Neuron (in vitro differentiated cells): ENCODE measurements at regions not wholly inside any gene's neighbourhood (a gene's known extent, or its start where the extent isn't known, plus 50 kb on each side); places are given as distances from the start of the nearest gene placed in this dataset.
"Not testable (repeated sequence)": the region's sequence is repeated elsewhere in the genome, so short reads cannot be mapped to it uniquely, and the experiment has no call there.

ENCODE experiments used
- H2AFZ ChIP-seq: one replicate; pipeline ENCODE4 v1.6.1; 2013; ENCODE audit warnings: low read depth, mild to moderate bottlenecking, inconsistent platforms, low read length, moderate library complexity
- H3K27me3 ChIP-seq: one replicate; pipeline ENCODE4 v1.6.1; 2013; ENCODE audit warnings: low read length; ENCODE audit not compliant: insufficient read depth
- H3K36me3 ChIP-seq: one replicate; pipeline ENCODE4 v1.6.1; 2013; ENCODE audit warnings: low read length; ENCODE audit not compliant: insufficient read depth
- H3K4me1 ChIP-seq: one replicate; pipeline ENCODE4 v1.6.1; 2013; ENCODE audit warnings: low read length; ENCODE audit not compliant: insufficient read depth
- H3K4me3 ChIP-seq: 2 replicates; pipeline ENCODE4 v1.5.1; 2013; ENCODE audit warnings: mild to moderate bottlenecking, low read length, moderate library complexity
- H3K9me3 ChIP-seq: one replicate; pipeline ENCODE4 v1.6.1; 2013; ENCODE audit warnings: low read length

DNA sequence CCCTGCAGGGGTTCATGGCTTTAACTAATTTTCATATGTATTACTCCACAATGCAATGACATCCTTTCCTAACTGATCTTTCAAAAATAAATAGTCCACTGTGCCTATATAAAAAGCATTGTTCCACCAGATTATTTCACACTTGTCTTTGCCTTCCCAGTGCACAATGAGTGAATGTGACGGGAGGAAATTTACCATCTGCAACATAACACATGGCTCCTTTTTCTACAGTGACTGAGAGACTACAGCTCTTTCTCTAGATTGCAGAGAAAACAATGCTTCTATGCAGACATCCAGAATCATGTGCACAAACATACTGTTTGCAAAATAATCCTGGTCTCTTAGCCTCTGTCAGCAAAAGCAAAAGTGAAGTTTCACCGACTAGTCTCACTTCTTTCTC is 483.7 kb upstream of the PIK3R1 start:
- Histone ChIP-seq H3K4me3 (no peak overlapping the region), H3K4me1 (peaks cover 16% of the 10 kb centered on the region), H3K27me3 (no peaks in the 10 kb centered on the region), H3K36me3 (no peaks in the 10 kb centered on the region), H2AFZ (no peak overlapping the region), H3K9me3 (no peaks in the 10 kb centered on the region)

DNA sequence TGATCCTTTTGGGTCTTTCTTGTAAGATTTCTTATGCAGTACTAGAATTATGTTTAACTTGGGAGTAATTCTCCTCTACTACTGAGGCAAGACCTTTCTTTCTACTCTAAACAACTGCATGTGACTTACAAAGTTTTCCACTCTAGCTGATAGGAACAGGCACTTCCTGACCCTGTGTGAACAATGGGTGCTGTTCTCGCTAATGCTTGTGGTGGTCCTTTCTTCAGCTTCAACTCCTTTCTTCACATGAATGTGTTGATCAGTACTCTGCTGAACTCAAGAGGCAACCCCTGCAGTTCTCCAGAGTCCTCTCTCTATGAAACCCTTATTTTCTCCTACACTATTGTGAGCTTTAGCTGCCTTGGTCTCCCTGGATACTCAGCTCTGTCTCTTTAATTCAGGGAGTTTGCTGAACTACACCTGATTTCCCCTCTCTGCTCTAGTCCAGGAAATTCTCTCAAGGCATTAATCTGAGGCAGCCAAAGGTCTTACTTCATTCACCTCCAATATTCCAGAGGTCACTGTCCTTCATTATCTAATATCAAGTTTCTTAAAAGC is 484.6 kb upstream of the PIK3R1 start:
- Histone ChIP-seq H3K36me3 (no peaks in the 10 kb centered on the region), H3K9me3 (no peaks in the 10 kb centered on the region), H3K4me3 (no peak overlapping the region), H3K4me1 (peaks cover 16% of the 10 kb centered on the region), H3K27me3 (no peaks in the 10 kb centered on the region), H2AFZ (no peak overlapping the region)

DNA sequence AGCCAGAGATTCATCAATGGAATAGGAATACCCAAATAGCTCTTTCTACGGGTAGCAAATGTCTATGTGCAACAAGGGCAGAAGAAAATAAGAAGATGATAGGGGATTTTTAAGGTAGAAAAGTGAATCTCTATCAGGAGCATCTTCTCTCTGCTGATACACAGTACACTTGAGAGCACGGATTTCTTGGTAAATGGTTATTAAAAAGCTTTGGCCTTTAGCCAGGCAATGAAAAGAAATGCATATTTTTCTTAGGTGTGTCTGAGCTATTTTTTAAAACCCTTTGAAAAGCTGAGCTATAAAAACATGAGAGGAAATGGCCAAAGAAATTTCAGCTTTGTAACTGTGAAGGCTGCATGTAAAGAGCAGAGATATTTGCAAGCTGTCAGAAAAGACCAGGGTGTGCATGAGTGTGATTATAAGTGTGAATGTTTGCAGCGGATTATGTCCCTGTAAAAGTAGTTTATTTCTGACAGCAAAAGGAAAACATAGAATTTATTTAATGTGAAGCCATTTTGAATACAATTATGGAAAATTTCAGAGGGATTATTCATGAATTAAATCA is 487.1 kb upstream of the PIK3R1 start:
- no peak overlapping the region for H2AFZ ChIP-seq
- H3K9me3 ChIP-seq: no peaks in the 10 kb centered on the region
- no peak overlapping the region for H3K4me3 ChIP-seq
- peaks cover 16% of the 10 kb centered on the region for H3K4me1 ChIP-seq
- H3K27me3 ChIP-seq: no peaks in the 10 kb centered on the region
- H3K36me3 ChIP-seq: no peaks in the 10 kb centered on the region

DNA sequence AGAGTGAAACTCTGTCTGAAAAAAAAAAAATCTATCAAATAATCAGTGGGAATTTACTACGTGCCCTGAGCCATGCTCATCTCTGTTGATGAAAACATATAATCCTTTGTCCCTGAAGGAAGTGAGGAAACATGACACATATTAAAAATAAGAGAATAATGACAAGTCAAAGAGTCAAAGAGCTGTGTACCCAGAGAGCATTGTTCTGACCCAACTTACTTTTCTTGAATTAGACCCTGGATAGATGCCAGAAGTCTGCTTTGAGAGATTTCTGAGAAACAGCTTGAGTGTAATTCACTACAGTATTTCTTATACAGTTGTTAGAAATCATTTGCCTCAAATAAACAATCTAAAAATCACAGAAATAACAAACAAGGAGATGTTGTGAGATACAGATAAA is 490.0 kb upstream of the PIK3R1 start:
- no peak overlapping the region for H3K4me3 ChIP-seq
- no peaks in the 10 kb centered on the region for H3K9me3 ChIP-seq
- H3K36me3 ChIP-seq: no peaks in the 10 kb centered on the region
- no peaks in the 10 kb centered on the region for H3K27me3 ChIP-seq
- no peak overlapping the region for H2AFZ ChIP-seq
- H3K4me1 ChIP-seq: no peaks in the 10 kb centered on the region

DNA sequence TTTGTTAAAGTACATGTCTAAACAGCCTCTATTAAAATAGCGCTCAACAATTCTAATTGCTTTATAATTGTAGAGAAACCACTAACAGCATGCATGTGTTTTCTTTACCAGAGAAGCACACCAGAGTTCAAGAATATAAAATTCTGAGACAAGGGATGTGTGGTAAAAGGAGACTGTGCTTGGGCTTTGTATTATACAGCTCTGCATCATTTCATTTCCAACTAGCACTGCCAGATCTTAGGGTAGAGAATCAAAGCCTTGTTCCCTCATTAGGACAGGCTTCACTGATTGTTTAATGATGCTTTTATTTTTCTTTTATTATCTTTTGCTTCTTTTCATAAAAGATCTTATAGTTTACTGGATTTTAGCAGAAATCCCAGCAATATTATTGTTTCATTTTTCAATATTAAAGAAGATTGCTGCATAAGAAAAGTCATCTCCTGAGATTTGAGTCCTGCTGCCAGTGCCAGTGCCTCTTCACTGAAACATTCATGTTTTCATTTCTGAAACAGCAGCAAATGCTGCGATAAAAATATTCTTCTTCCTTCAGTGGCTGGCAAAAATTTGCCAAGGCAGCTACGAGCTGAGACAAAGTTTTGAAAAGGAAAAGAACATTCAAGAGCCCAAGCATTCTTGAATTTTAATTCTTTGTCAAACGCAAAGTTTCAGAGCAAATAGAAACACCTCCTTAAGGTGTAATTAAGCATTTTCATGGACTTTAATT is 491.0 kb upstream of the PIK3R1 start:
- Histone ChIP-seq H3K27me3 (no peaks in the 10 kb centered on the region), H3K4me1 (no peaks in the 10 kb centered on the region), H2AFZ (no peak overlapping the region), H3K36me3 (no peaks in the 10 kb centered on the region), H3K9me3 (no peaks in the 10 kb centered on the region), H3K4me3 (no peak overlapping the region)

DNA sequence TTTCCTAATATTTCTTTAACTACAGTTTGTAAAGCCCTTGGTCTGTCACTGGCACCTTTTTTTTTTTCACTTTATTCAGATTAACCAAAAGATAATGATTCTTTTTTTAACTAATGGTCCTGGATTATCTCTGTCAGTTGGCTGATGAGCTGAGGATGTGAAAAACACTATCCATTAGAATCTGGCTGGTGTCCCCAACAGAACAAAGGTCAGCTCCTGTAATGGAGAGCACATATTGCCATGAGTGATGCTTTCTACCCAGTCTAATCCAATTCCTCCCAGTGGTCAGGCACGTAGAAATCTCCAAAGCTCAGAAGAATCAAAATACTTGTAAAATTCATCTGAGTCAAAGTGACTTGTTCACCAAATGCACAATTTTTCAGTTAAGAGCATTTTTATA is 491.7 kb upstream of the PIK3R1 start:
- Histone ChIP-seq H3K27me3 (no peaks in the 10 kb centered on the region), H3K4me3 (no peak overlapping the region), H3K4me1 (no peaks in the 10 kb centered on the region), H3K9me3 (no peaks in the 10 kb centered on the region), H2AFZ (no peak overlapping the region), H3K36me3 (no peaks in the 10 kb centered on the region)

DNA sequence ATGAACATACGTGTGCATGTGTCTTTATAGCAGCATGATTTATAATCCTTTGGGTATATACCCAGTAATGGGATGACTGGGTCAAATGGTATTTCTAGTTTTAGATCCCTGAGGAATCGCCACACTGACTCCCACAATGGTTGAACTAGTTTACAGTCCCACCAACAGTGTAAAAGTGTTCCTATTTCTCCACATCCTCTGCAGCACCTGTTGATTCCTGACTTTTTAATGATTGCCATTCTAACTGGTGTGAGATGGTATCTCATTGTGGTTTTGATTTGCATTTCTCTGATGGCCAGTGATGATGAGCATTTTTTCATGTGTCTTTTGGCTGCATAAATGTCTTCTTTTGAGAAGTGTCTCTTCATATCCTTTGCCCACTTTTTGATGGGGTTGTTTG is 493.0 kb upstream of the PIK3R1 start:
- H2AFZ ChIP-seq, H3K27me3 ChIP-seq, H3K4me1 ChIP-seq, H3K36me3 ChIP-seq, H3K4me3 ChIP-seq, H3K9me3 ChIP-seq: not testable (repeated sequence)

DNA sequence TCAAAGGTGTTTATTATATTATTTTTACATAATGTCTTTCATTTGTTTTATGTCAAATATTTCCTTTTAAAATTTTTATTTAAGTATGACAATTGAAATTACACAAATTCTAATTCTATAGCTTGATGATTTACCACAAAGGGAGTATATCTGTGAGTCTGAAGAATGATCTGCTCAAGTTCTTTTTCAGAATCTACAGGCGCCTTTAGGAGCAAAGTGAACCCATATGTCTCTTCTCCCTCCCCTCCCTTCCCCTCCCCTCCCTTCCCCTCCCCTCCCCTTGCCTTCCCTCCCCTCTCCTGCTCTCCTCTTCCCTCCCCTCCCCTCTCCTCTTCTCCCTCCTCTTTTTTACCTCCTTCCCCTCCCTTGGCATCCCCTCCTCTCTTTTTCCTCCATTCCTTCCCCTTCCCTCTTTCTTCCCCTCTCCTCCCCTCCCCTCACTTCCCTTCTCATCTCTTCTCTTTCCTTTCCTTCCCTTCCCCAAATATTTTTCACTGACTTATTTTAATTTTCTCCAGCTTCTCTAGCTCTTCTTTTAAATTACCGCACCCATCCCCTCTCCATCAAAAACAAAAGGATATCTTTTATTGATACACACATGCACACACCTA is 495.3 kb upstream of the PIK3R1 start:
- Histone ChIP-seq H3K4me3 (no peak overlapping the region), H2AFZ (no peak overlapping the region), H3K4me1 (no peaks in the 10 kb centered on the region), H3K27me3 (no peaks in the 10 kb centered on the region), H3K9me3 (no peaks in the 10 kb centered on the region), H3K36me3 (no peaks in the 10 kb centered on the region)

DNA sequence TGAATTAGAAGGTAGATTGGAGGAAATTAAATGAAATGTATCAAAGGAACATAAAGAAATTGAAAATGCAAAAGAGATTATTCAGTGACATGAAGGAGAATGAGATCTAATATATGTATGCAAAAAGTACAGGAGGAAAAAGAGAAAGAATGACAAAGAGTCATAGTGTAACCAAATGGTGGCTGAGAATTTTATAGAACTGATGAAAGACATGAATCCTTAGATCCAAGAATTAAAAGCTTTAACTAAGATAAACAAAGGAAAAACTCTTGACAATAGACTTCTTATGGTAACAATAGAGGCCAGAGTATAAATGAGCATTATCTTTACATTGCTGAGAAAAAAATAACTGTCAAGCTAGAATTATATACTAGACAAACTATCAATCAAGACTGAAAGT is 505.4 kb upstream of the CD180 start:
- Histone ChIP-seq H3K9me3 (no peaks in the 10 kb centered on the region), H3K36me3 (no peaks in the 10 kb centered on the region), H2AFZ (no peak overlapping the region), H3K4me3 (no peak overlapping the region), H3K27me3 (no peaks in the 10 kb centered on the region), H3K4me1 (no peaks in the 10 kb centered on the region)

DNA sequence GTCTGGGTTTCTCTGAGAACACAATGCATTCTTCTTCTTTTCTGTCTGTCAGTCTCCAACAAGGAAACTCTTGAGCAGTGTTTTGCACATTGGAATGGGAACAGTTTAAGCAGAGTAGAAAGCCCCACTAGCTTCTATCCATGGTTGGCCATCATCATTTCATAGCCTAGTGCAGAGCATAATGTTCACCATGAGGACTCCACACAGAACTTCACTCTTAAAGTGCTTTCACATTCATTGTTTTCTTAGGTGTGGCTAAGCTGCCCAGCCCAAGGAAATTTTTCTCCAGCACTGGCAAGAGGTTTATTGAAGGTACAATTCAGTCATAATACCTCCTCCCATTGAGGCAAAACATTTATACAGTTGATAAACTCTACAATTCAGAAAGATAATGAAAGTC is 503.0 kb upstream of the CD180 start:
- Histone ChIP-seq H2AFZ (no peak overlapping the region), H3K9me3 (no peaks in the 10 kb centered on the region), H3K4me1 (no peaks in the 10 kb centered on the region), H3K27me3 (no peaks in the 10 kb centered on the region), H3K36me3 (no peaks in the 10 kb centered on the region), H3K4me3 (no peak overlapping the region)

DNA sequence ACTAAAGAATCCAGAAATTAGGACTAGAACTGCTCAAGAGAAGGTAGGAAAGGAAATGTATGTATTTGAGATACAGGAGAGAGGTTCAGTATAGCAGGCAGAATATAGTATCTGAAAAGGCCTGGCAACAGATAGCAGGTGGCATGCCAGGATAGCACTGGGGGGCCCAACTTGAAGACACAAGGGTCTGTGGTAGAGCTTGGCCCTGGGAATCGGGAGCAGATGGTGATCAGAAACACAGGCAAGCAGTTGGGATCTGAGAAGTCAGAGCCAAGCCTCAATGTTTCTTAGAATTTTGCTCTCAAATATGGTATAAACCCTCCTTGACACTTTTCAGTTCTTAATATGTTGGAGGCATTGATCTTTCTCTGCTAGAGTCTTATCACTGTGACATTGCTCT is 499.8 kb upstream of the CD180 start:
- Histone ChIP-seq H3K9me3 (no peaks in the 10 kb centered on the region), H2AFZ (no peak overlapping the region), H3K27me3 (no peaks in the 10 kb centered on the region), H3K4me3 (no peak overlapping the region), H3K4me1 (no peaks in the 10 kb centered on the region), H3K36me3 (no peaks in the 10 kb centered on the region)

DNA sequence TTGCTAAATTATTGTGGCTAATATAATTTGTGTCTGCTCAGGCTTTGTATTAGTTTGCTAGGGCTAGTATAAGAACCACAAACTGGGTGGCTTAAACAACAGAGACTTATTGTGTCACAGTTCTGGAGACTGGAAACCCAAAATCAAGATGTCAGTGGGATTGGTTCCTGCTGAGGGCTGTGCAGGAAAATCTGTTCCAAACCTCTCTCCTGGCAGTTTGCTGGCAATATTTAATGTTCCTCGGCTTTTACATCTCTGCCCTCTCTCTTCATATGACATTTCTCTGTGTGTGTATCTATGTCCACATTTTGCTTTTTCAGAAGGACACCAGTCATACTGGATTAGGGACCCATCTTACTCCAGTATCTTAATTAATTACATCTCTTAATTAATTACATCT is 498.8 kb upstream of the CD180 start:
- Histone ChIP-seq H3K27me3 (no peaks in the 10 kb centered on the region), H3K9me3 (no peaks in the 10 kb centered on the region), H3K4me1 (no peaks in the 10 kb centered on the region), H3K36me3 (no peaks in the 10 kb centered on the region), H2AFZ (no peak overlapping the region), H3K4me3 (no peak overlapping the region)

DNA sequence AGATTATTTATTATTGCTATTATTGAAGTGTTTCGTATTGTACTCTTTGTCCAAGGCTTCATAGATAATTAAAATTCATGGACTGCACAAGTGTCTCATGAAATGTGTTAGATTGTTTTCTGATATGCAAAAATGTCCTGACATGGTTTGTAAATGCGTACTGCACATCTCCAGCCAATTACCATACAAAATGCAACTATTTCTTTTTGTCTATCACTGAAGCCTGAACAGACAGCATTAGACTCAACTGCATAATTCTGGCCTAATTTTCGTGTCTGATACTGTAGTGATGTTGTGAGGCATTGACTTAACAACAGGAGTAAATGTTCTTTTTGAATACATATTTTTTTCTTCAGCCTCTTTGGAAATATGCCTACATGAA is 498.2 kb upstream of the CD180 start:
- Histone ChIP-seq H2AFZ (no peak overlapping the region), H3K36me3 (no peaks in the 10 kb centered on the region), H3K4me1 (no peaks in the 10 kb centered on the region), H3K9me3 (no peaks in the 10 kb centered on the region), H3K27me3 (no peaks in the 10 kb centered on the region), H3K4me3 (no peak overlapping the region)
